ENCODE measurements at regions not wholly inside any gene's neighbourhood (a gene's known extent, or its start where the extent isn't known, plus 50 kb on each side); places are given as distances from the start of the nearest gene placed in this dataset.

DNA sequence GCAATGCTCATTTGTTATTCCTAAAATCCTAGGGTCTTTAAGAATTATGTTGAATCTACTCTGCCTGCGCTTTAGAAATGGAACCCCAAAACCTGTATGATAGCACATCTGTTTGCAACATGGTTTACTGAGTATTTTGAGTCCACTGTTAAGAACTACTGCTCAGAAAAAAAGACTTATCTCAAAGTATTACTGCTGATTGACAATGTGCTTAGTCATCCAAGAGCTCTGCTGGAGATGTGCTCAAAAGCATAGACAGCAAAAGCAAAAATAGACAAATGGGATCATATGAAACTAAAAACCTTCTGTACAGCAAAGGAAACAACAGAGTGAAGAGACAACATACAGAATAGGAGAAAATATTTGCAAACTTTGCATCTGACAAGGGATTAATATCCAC, 107.0 kb downstream of the CTH start:
- TF ChIP-seq, protein P1, sequence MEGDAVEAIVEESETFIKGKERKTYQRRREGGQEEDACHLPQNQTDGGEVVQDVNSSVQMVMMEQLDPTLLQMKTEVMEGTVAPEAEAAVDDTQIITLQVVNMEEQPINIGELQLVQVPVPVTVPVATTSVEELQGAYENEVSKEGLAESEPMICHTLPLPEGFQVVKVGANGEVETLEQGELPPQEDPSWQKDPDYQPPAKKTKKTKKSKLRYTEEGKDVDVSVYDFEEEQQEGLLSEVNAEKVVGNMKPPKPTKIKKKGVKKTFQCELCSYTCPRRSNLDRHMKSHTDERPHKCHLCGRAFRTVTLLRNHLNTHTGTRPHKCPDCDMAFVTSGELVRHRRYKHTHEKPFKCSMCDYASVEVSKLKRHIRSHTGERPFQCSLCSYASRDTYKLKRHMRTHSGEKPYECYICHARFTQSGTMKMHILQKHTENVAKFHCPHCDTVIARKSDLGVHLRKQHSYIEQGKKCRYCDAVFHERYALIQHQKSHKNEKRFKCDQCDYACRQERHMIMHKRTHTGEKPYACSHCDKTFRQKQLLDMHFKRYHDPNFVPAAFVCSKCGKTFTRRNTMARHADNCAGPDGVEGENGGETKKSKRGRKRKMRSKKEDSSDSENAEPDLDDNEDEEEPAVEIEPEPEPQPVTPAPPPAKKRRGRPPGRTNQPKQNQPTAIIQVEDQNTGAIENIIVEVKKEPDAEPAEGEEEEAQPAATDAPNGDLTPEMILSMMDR (IDR thresholded peaks at IDR 0.05) = no peak
- no peak for TF ChIP-seq POLR2AphosphoS5 (IDR thresholded peaks at IDR 0.05)
- no peak for TF ChIP-seq POLR2A (IDR thresholded peaks at IDR 0.05)
- no peak for TF ChIP-seq EP300 (IDR thresholded peaks at IDR 0.05)

Measured in sigmoid colon (tissue), 4 donors.